ENCODE measurements at regions not wholly inside any gene's neighbourhood (a gene's known extent, or its start where the extent isn't known, plus 50 kb on each side); places are given as distances from the start of the nearest gene placed in this dataset.

GRCh38 chr11:105334025-105334714 lies 194.6 kb upstream of the CARD18 start:
- no peak for TF ChIP-seq SIN3A (IDR thresholded peaks at IDR 0.05; ENCODE audit: low read depth, low read length)
- no peak for TF ChIP-seq RAD21 (IDR thresholded peaks at IDR 0.05; ENCODE audit: insufficient read depth, low read depth, low read length)
- TF ChIP-seq RELA (IDR thresholded peaks at IDR 0.05; ENCODE audit: borderline replicate concordance, partially characterized antibody) = no peak
- no peak for TF ChIP-seq CTCF (IDR thresholded peaks at IDR 0.05 in 2 of 3, conservative IDR thresholded peaks at IDR 0.05 in 1 of 3; ENCODE audit: control insufficient read depth in 2 of 3, extremely low read depth in 1 of 3, insufficient read depth in 1 of 3, low read depth in 3 of 3, low read length in 3 of 3)
- no peak for TF ChIP-seq GABPA (IDR thresholded peaks at IDR 0.05; ENCODE audit: low read depth)
- TF ChIP-seq POLR2A (IDR thresholded peaks at IDR 0.05; ENCODE audit: low read depth, low read length) = no peak
- TF ChIP-seq ELK1 (IDR thresholded peaks at IDR 0.05; ENCODE audit: low read depth, low read length) = no peak
- TF ChIP-seq SP1 (IDR thresholded peaks at IDR 0.05; ENCODE audit: low read depth, low read length) = no peak
- TF ChIP-seq FOS (IDR thresholded peaks at IDR 0.05; ENCODE audit: borderline replicate concordance, extremely low read depth, insufficient read length) = no peak
- no peak for TF ChIP-seq ZBTB33 (IDR thresholded peaks at IDR 0.05)
- no peak for TF ChIP-seq HDAC2 (IDR thresholded peaks at IDR 0.05)
- no peak for TF ChIP-seq MAX (IDR thresholded peaks at IDR 0.05; ENCODE audit: low read depth, low read length)
- TF ChIP-seq MYC (IDR thresholded peaks at IDR 0.05; ENCODE audit: insufficient read depth, insufficient read length, insufficient replicate concordance, low read length, severe bottlenecking) = no peak
- no peak for TF ChIP-seq JUND (IDR thresholded peaks at IDR 0.05; ENCODE audit: low read depth, low read length)

All from GM12878 (cell line).